ENCODE measurements at regions not wholly inside any gene's neighbourhood (a gene's known extent, or its start where the extent isn't known, plus 50 kb on each side); places are given as distances from the start of the nearest gene placed in this dataset.
A peak's percentile ranks its signal among the peaks of the same experiment; 100 is the strongest.

- CTCF ChIA-PET, result interaction anchor here (0.6 kb wide), 1 partner anchor 161 kb away, joined by 3 read pairs; no protein-coding TSS in a partner anchor
- Mint-ChIP-seq H3K27me3 (peaks cover 19% of the 10 kb centered on the region), H3K9me3 (no peaks in the 10 kb centered on the region), H3K27ac (no peak overlapping the region), H3K36me3 (ENCODE audit: low read depth) (no peaks in the 10 kb centered on the region), H3K4me3 (no peak overlapping the region), H3K4me1 (peaks cover 4% of the 10 kb centered on the region)
- no peak for DNase-seq
- POLR2A ChIA-PET, result no interaction called here
Observed at GRCh38 chr10:6741541-6741941, 161.5 kb upstream of the PRKCQ start.

GRCh38 chr10:6739530-6740174 lies 159.6 kb upstream of the PRKCQ start:
- Mint-ChIP-seq H3K36me3 (ENCODE audit: low read depth) (no peaks in the 10 kb centered on the region), H3K27ac (no peak overlapping the region), H3K4me1 (peaks cover 4% of the 10 kb centered on the region), H3K4me3 (no peak overlapping the region), H3K27me3 (peaks cover 24% of the 10 kb centered on the region), H3K9me3 (no peaks in the 10 kb centered on the region)
- ChIA-PET CTCF (no interaction called here), POLR2A (no interaction called here)
- no peak for DNase-seq

- POLR2A ChIA-PET, result no interaction called here
- H3K4me3 Mint-ChIP-seq, result no peak overlapping the region
- H3K36me3 Mint-ChIP-seq (ENCODE audit: low read depth), result no peaks in the 10 kb centered on the region
- DNase-seq, result no peak
- no peaks in the 10 kb centered on the region for H3K9me3 Mint-ChIP-seq
- CTCF ChIA-PET, result no interaction called here
- peaks cover 31% of the 10 kb centered on the region for H3K27me3 Mint-ChIP-seq
- H3K4me1 Mint-ChIP-seq, result peaks cover 4% of the 10 kb centered on the region
- peak overlapping the region; percentile 3 for H3K27ac Mint-ChIP-seq
Observed at GRCh38 chr10:6738112-6738768, 158.2 kb upstream of the PRKCQ start.

GRCh38 chr10:6737758-6738111 lies 157.7 kb upstream of the PRKCQ start:
- Mint-ChIP-seq H3K27me3 (peaks cover 36% of the 10 kb centered on the region), H3K9me3 (no peaks in the 10 kb centered on the region), H3K4me1 (peaks cover 4% of the 10 kb centered on the region), H3K4me3 (no peak overlapping the region), H3K36me3 (ENCODE audit: low read depth) (no peaks in the 10 kb centered on the region), H3K27ac (no peak overlapping the region)
- POLR2A ChIA-PET, result no interaction called here
- no peak for DNase-seq
- CTCF ChIA-PET, result no interaction called here

GRCh38 chr10:6737080-6737641 lies 157.1 kb upstream of the PRKCQ start:
- Mint-ChIP-seq H3K36me3 (ENCODE audit: low read depth) (no peaks in the 10 kb centered on the region), H3K4me1 (peaks cover 4% of the 10 kb centered on the region), H3K4me3 (no peak overlapping the region), H3K27me3 (peaks cover 39% of the 10 kb centered on the region), H3K9me3 (no peaks in the 10 kb centered on the region), H3K27ac (no peak overlapping the region)
- CTCF ChIA-PET, result no interaction called here
- POLR2A ChIA-PET, result no interaction called here
- no peak for DNase-seq

GRCh38 chr10:6734286-6734685 lies 154.2 kb upstream of the PRKCQ start:
- POLR2A ChIA-PET, result no interaction called here
- CTCF ChIA-PET, result no interaction called here
- no peak overlapping the region for H3K27ac Mint-ChIP-seq
- H3K9me3 Mint-ChIP-seq, result no peaks in the 10 kb centered on the region
- no peaks in the 10 kb centered on the region for H3K36me3 Mint-ChIP-seq (ENCODE audit: low read depth)
- peaks cover 2% of the 10 kb centered on the region for H3K4me1 Mint-ChIP-seq
- peaks cover 55% of the 10 kb centered on the region for H3K27me3 Mint-ChIP-seq
- no peak overlapping the region for H3K4me3 Mint-ChIP-seq
- no peak for DNase-seq

GRCh38 chr10:6729861-6730344 lies 149.8 kb upstream of the PRKCQ start:
- no peaks in the 10 kb centered on the region for H3K4me1 Mint-ChIP-seq
- no peaks in the 10 kb centered on the region for H3K9me3 Mint-ChIP-seq
- POLR2A ChIA-PET, result no interaction called here
- H3K4me3 Mint-ChIP-seq, result no peak overlapping the region
- H3K36me3 Mint-ChIP-seq (ENCODE audit: low read depth), result no peaks in the 10 kb centered on the region
- CTCF ChIA-PET, result no interaction called here
- no peak overlapping the region for H3K27ac Mint-ChIP-seq
- no peak for DNase-seq
- peaks cover 60% of the 10 kb centered on the region for H3K27me3 Mint-ChIP-seq

- POLR2A ChIA-PET, result no interaction called here
- H3K9me3 Mint-ChIP-seq, result no peaks in the 10 kb centered on the region
- no peak for DNase-seq
- H3K36me3 Mint-ChIP-seq (ENCODE audit: low read depth), result no peaks in the 10 kb centered on the region
- CTCF ChIA-PET, result no interaction called here
- H3K4me3 Mint-ChIP-seq, result no peak overlapping the region
- no peaks in the 10 kb centered on the region for H3K4me1 Mint-ChIP-seq
- peaks cover 62% of the 10 kb centered on the region for H3K27me3 Mint-ChIP-seq
- no peak overlapping the region for H3K27ac Mint-ChIP-seq
Observed at GRCh38 chr10:6729071-6729774, 149.1 kb upstream of the PRKCQ start.

GRCh38 chr10:6726924-6727323 lies 146.8 kb upstream of the PRKCQ start:
- no peak for DNase-seq
- CTCF ChIA-PET, result no interaction called here
- peaks cover 2% of the 10 kb centered on the region for H3K4me1 Mint-ChIP-seq
- H3K27me3 Mint-ChIP-seq, result peaks cover 61% of the 10 kb centered on the region
- no peak overlapping the region for H3K27ac Mint-ChIP-seq
- no peaks in the 10 kb centered on the region for H3K36me3 Mint-ChIP-seq (ENCODE audit: low read depth)
- POLR2A ChIA-PET, result no interaction called here
- H3K4me3 Mint-ChIP-seq, result no peak overlapping the region
- H3K9me3 Mint-ChIP-seq, result no peaks in the 10 kb centered on the region

GRCh38 chr10:6722616-6723004 lies 142.5 kb upstream of the PRKCQ start:
- H3K9me3 Mint-ChIP-seq, result no peaks in the 10 kb centered on the region
- H3K36me3 Mint-ChIP-seq (ENCODE audit: low read depth), result no peaks in the 10 kb centered on the region
- ChIA-PET POLR2A (no interaction called here), CTCF (no interaction called here)
- H3K4me3 Mint-ChIP-seq, result no peak overlapping the region
- DNase-seq, result no peak
- no peak overlapping the region for H3K27ac Mint-ChIP-seq
- peaks cover 2% of the 10 kb centered on the region for H3K4me1 Mint-ChIP-seq
- H3K27me3 Mint-ChIP-seq, result peaks cover 51% of the 10 kb centered on the region

- Mint-ChIP-seq H3K9me3 (no peaks in the 10 kb centered on the region), H3K4me3 (no peak overlapping the region), H3K4me1 (peaks cover 2% of the 10 kb centered on the region), H3K36me3 (ENCODE audit: low read depth) (no peaks in the 10 kb centered on the region), H3K27ac (no peak overlapping the region), H3K27me3 (peaks cover 51% of the 10 kb centered on the region)
- no peak for DNase-seq
- ChIA-PET POLR2A (no interaction called here), CTCF (no interaction called here)
Observed at GRCh38 chr10:6721964-6722615, 142.0 kb upstream of the PRKCQ start.

GRCh38 chr10:6721480-6721879 lies 141.4 kb upstream of the PRKCQ start:
- Mint-ChIP-seq H3K9me3 (no peaks in the 10 kb centered on the region), H3K4me1 (peaks cover 2% of the 10 kb centered on the region), H3K27me3 (peaks cover 57% of the 10 kb centered on the region), H3K27ac (no peak overlapping the region), H3K36me3 (ENCODE audit: low read depth) (no peaks in the 10 kb centered on the region), H3K4me3 (no peak overlapping the region)
- POLR2A ChIA-PET, result no interaction called here
- no peak for DNase-seq
- CTCF ChIA-PET, result no interaction called here

GRCh38 chr10:6719561-6719960 lies 139.5 kb upstream of the PRKCQ start:
- Mint-ChIP-seq H3K27me3 (peaks cover 56% of the 10 kb centered on the region), H3K9me3 (no peaks in the 10 kb centered on the region), H3K36me3 (ENCODE audit: low read depth) (no peaks in the 10 kb centered on the region), H3K27ac (no peak overlapping the region), H3K4me3 (no peak overlapping the region), H3K4me1 (peaks cover 2% of the 10 kb centered on the region)
- ChIA-PET POLR2A (no interaction called here), CTCF (no interaction called here)
- no peak for DNase-seq
